HG03135 (cell line): ENCODE measurements at regions not wholly inside any gene's neighbourhood (a gene's known extent, or its start where the extent isn't known, plus 50 kb on each side); places are given as distances from the start of the nearest gene placed in this dataset.
"Not testable (repeated sequence)": the region's sequence is repeated elsewhere in the genome, so short reads cannot be mapped to it uniquely, and the experiment has no call there.

ENCODE experiments used
- ATAC-seq: cut with Tn5 transposase; IDR thresholded peaks from one replicate; pipeline ENCODE4 v1.9.1; 2021; ENCODE audit warnings: mild to moderate bottlenecking, moderate library complexity; ENCODE audit not compliant: unreplicated experiment

DNA sequence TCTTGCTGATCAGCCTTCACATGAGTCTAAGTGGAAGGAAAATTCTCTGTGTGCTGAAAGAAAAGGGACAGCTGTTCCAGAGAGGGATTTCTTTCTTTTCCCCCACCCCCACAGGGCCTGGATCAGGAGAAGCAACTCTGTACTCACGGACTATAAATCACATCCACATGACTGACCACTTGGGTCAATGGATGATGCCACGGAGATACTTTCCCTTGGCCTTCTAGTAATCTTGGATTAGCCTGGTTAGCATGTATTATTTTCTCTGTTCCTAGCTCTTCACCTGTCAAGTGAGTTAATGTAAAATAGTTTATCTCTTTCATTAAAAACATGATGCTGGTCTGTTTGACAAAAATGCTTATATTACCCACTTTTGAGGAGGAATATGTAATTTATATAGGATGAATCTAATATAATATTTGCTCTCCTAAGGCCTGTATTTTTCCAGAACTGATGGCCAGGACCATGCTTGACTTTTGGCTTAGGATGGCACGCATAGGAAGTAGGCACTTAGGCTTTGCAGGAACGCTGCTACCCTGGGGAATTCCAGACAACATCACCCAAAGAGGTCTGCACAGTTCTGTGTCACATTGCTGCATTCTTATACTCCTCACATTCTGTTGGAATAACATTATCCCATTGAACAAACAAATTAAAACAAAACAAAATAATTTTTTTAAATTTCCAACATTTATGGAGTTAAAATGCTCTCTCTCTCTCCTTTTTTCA is 892.1 kb downstream of the TLE1 start:
- ATAC-seq: no peak

GRCh38 chr9:80796632-80797031 is 892.7 kb downstream of the TLE1 start:
- no peak for ATAC-seq

DNA sequence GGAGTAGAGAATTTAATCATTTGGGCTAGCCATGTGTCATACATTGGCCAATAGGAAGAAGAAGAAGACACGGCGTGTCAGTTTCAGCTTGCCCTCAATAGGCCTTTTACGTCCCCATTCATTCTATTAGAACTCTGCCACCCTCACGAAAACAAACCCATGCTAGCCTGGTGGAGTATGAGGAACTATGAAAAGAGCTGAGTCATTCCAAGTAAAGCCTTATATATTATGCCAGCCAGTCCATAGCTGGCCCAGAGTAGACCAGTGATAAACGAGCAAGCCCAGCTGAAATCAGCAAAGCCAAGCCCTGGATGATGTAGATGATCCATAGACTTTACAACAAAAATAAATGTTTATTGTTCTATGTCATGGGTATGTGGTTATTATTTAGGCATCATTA is 895.1 kb downstream of the TLE1 start:
- ATAC-seq: no peak

DNA sequence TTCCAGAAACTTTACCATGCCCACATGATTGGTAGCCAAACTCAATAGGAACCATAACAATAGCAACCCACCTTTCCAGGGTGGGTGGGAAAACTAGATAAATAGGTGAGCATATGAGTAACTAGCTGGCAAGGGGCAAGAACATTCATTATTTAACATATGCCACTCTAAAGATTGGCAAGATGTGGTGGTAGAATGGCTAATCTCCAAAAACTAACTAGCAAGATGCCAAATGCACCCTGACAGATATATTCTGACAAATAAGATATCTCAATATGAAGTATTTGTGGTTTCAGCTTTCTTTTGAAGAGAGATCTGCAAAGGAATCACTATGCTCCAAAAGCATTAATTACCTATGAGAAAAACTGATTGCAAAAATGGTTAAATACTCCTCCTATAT is 895.6 kb downstream of the TLE1 start:
- ATAC-seq: no peak

GRCh38 chr9:80792726-80793125 is 896.6 kb downstream of the TLE1 start:
- ATAC-seq: no peak

DNA sequence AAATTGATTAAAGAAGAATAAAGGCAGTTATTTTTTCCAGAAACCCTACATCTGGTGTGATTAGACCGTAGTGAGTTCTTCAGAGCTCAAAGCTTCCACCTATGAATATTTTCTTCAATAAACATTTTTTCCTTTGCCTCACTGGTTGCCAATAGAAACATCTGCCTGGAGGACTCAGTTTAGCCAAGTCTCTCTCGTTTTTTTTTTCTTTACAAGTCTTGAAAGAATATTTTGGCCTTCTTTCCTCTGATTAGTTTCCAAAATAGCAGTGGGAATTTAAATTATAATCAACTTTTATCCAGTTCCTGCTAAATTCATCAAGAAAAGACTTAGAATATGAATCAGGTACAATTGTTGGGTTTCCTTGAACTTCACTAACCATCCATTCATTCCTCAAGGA is 897.5 kb downstream of the TLE1 start:
- ATAC-seq: no peak

DNA sequence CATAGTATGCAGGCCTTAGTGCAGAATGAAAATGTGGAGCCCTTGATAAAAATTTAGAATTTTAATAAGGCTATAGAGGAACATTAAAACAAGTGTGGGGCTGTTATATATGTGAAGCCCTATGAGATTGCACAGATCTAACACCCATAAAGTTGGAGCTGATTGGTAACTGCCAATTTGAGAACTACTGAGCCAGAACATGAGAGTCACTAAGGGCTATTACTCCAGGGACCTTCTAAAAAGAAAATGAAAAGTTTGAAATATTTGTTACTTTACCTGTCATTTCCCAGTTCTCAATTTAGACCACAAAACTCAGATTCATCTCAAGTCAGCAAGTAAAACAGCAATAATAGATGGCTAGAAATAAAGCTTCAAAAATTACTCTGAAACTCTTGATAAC is 898.6 kb downstream of the TLE1 start:
- ATAC-seq: no peak

DNA sequence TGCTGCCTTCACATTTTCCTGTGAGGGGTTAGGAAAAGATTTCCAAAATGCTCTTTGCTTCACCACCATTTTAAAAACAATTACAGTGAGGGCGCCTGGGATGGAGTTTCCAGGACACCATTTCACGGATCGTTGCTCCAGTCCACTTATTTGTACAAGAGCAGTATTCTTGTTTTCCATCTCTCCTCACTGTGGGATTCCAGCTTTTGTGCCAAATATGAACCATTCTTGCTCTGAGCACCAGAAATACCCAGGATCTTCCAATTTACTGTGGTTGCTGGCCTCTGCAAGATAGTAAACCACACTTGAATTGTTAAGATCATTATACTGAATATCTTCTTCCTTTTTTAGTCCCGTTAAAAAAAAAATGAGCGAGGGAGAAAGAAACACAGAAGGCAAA is 899.5 kb downstream of the TLE1 start:
- no peak for ATAC-seq

GRCh38 chr9:80787636-80788035 is 901.7 kb downstream of the TLE1 start:
- no peak for ATAC-seq

GRCh38 chr9:80784647-80785046 is 904.7 kb downstream of the TLE1 start:
- ATAC-seq: no peak

DNA sequence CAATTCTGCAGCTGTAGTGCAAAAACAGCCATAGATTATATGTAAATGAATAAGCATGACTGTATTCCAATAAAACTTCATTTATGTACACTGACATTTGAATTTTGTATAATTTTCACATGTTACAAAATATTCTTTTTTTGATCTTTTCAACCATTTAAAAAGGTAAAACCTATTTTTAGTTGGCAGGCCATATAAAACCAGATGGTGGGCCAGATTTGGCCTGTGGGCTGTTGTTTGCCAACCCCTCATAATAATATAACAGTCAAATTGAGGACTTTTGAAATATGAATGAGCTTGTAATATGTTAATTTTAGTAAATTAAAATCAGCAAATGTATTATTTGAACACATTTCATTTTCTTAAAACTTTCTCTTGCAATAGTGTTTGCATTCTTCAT is 913.4 kb downstream of the TLE1 start:
- no peak for ATAC-seq

- ATAC-seq: no peak
These were observed 913.8 kb downstream of the TLE1 start for GRCh38 chr9:80775530-80775929.

DNA sequence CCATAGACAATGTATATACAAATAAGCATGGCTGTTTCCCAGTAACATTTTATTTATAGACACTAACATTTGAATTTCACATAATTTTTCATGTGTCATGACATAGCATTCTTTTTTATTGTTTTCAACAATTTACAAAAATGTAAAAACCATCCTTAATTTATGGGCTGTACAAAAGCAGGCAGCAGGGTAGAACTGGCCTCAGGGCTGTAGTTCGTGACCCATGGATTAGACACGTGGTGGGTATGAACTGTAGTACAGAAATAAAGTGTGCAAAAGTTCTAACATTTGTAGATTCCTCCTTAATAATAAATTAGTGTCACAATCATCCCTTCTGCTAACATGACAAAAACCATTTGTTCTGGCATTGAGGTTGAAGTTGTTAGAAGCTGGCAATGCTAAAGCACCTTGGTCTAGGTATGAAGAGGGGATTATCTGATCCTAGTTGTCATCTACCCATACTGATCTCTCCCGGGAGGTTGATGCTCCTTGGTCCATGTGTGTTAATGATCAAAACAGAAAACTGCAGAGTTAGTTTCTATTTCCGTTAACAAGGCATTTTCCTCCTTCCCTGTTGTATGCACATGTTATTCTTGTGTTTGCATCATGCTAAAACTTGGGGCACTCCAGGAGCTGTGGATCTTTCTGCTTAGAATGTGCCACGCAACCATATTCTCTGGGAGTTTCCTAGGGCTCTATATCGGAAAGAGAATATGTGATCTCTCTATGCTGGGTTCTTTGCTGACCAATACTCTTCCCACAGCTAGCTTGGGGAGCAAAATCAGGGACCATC is 917.6 kb downstream of the TLE1 start:
- no peak for ATAC-seq

- no peak for ATAC-seq
These were observed 925.8 kb downstream of the TLE1 start for GRCh38 chr9:80763536-80763935.

- no peak for ATAC-seq
These were observed 933.8 kb downstream of the TLE1 start for GRCh38 chr9:80755586-80755985.

- ATAC-seq: not testable (repeated sequence)
These were observed 942.3 kb downstream of the TLE1 start for GRCh38 chr9:80747056-80747455.

DNA sequence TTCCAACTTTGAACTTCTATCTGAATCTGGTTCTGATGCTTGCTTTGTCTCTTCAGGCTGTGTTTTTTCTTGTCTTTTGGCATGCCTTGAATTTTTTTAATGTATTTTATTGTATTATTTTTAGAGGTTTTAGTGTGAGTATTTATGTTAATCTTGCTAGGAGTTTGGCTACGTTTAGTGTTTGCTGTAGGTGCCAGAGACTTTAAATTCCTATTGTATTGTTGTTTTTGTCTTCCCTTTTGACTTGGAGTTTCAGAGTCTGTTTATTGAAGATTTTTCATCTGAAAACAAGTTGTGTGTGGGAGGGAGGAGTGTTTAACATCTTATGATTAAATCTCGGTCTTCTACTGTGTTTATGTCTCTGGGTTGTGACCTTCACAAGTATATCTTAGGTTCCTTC is 956.8 kb downstream of the TLE1 start:
- ATAC-seq: no peak

GRCh38 chr9:80720579-80720978 is 968.8 kb downstream of the TLE1 start:
- ATAC-seq: no peak

DNA sequence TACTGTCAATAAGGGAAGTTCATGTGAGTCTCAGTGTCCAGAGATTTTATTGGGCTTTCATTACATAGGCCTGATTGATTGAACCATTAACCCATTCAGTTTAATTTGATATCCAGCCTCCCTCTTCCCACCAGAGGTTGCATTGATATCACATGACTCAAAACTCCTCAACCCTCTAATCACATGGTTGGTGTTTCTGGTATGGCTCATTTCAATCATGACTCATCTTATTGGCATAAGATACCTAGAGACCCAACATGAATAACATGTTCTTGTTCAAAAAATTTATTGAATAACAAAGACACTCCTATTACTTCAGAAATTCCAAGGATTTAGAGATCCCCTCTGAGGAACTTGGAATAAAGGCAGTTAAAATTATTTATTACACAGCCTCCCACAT is 982.2 kb downstream of the TLE1 start:
- ATAC-seq: no peak

DNA sequence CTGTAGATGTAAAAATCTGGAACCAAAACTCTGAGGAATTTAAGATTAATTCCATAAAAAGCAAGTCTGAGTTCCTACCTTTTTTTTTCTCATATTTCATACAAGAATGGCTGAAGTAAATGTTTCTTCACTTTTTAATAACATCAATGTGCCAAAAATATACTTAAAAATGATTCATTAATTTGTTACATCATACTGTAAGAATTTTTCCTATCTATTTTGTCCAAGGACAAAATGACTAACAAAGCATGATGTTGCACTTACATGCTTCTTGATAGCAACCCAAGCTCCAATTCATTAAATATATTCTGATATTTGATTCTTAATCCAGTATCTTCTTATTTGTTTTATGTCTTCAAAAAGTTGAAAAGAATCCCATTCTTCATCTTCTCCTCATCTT is 988.3 kb downstream of the TLE1 start:
- no peak for ATAC-seq

DNA sequence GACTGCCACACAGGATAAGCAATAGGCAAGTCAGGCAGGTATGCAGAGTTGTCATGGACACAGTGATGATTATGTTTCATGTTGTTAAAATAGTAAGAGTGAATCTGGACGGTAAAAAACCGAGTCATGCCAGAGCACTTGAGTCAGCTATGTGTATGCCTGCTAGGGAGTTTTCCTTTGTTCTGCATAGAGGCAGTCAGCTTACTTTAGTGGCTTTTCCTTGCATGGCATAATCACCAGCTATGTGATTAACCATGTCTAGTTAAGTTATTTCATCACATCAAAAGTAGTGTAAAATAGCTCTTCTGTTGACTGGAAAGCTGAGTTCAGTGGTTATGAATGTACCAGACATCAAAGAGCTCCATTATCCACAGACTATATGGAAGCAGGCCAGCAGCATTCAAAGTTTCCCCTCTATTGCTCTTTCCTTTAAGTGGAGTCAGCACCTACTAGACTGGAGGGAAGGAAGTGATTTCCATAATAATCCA is 989.8 kb downstream of the TLE1 start:
- ATAC-seq: no peak

- ATAC-seq: no peak
These were observed 990.5 kb downstream of the TLE1 start for GRCh38 chr9:80698725-80699410.
